Astrocyte (in vitro differentiated cells and primary cell): ENCODE measurements at regions not wholly inside any gene's neighbourhood (a gene's known extent, or its start where the extent isn't known, plus 50 kb on each side); places are given as distances from the start of the nearest gene placed in this dataset.

ENCODE experiments used
- CTCF ChIP-seq: IDR thresholded peaks from 2 replicates; pipeline ENCODE4 v1.5.1; 2011; ENCODE audit warnings: low read depth, mild to moderate bottlenecking, inconsistent platforms, low read length, moderate library complexity; ENCODE audit not compliant: insufficient read depth
- EZH2 ChIP-seq: IDR thresholded peaks from 2 replicates; pipeline ENCODE4 v1.6.1; 2012; ENCODE audit warnings: mild to moderate bottlenecking, low read length, inconsistent platforms; ENCODE audit not compliant: insufficient read depth

DNA sequence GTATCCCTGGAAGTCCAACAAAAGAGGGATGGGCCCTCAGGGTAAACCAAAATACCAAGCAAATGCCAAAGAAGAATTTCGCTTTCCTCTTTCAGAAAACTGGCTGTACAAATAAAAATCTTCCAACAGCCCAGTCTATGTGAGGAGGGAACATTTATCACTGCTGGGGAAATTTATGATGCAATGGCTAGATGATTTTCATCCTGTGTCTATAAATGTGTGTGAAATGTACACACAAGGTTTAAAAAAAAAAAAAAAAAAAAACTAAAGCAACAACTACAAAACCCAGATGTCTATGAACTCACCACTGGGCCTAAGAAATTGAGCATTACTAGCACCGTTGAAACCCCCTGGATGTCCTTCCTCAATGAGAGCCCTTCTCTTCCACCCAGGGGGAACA lies 68.7 kb upstream of the SLC4A11 start:
- TF ChIP-seq CTCF (no peak), EZH2 (no peak)
